ENCODE measurements at regions not wholly inside any gene's neighbourhood (a gene's known extent, or its start where the extent isn't known, plus 50 kb on each side); places are given as distances from the start of the nearest gene placed in this dataset.

GRCh38 chr7:115271332-115272235, 349.7 kb downstream of the MDFIC start:
- no peak for DNase-seq (ENCODE audit: low spot score)

- DNase-seq (ENCODE audit: low spot score): no peak
Measured at GRCh38 chr7:115269486-115269885, 347.6 kb downstream of the MDFIC start.

GRCh38 chr7:115267503-115267902, 345.6 kb downstream of the MDFIC start:
- no peak for DNase-seq (ENCODE audit: low spot score)

GRCh38 chr7:115260381-115260780, 338.5 kb downstream of the MDFIC start:
- DNase-seq (ENCODE audit: low spot score): no peak

- no peak for DNase-seq (ENCODE audit: low spot score)
Measured at GRCh38 chr7:115252461-115252860, 330.6 kb downstream of the MDFIC start.

- no peak for DNase-seq (ENCODE audit: low spot score)
Measured at GRCh38 chr7:115249080-115249479, 327.2 kb downstream of the MDFIC start.

- no peak for DNase-seq (ENCODE audit: low spot score)
Measured at GRCh38 chr7:115241151-115241550, 319.3 kb downstream of the MDFIC start.

GRCh38 chr7:115240242-115240641, 318.3 kb downstream of the MDFIC start:
- DNase-seq (ENCODE audit: low spot score): no peak

- DNase-seq (ENCODE audit: low spot score): no peak
Measured at GRCh38 chr7:115235075-115235474, 313.2 kb downstream of the MDFIC start.

GRCh38 chr7:115233809-115234208, 311.9 kb downstream of the MDFIC start:
- no peak for DNase-seq (ENCODE audit: low spot score)

GRCh38 chr7:115232041-115232440, 310.1 kb downstream of the MDFIC start:
- DNase-seq (ENCODE audit: low spot score): peak; percentile 9

- DNase-seq (ENCODE audit: low spot score): peak; percentile 43
Measured at GRCh38 chr7:115230882-115231571, 309.1 kb downstream of the MDFIC start.

GRCh38 chr7:115229401-115230105, 307.7 kb downstream of the MDFIC start:
- no peak for DNase-seq (ENCODE audit: low spot score)

GRCh38 chr7:115227473-115228235, 305.8 kb downstream of the MDFIC start:
- no peak for DNase-seq (ENCODE audit: low spot score)

GRCh38 chr7:115226410-115226809, 304.5 kb downstream of the MDFIC start:
- no peak for DNase-seq (ENCODE audit: low spot score)

GRCh38 chr7:115224922-115225321, 303.0 kb downstream of the MDFIC start:
- no peak for DNase-seq (ENCODE audit: low spot score)

GRCh38 chr7:115223959-115224358, 302.1 kb downstream of the MDFIC start:
- no peak for DNase-seq (ENCODE audit: low spot score)

- DNase-seq (ENCODE audit: low spot score): no peak
Measured at GRCh38 chr7:115221456-115221855, 299.6 kb downstream of the MDFIC start.

GRCh38 chr7:115218076-115218475, 296.2 kb downstream of the MDFIC start:
- DNase-seq (ENCODE audit: low spot score): no peak

- no peak for DNase-seq (ENCODE audit: low spot score)
Measured at GRCh38 chr7:115217373-115217772, 295.5 kb downstream of the MDFIC start.

- DNase-seq (ENCODE audit: low spot score): no peak
Measured at GRCh38 chr7:115216652-115217051, 294.8 kb downstream of the MDFIC start.

- DNase-seq (ENCODE audit: low spot score): no peak
Measured at GRCh38 chr7:115211171-115211570, 289.3 kb downstream of the MDFIC start.
